ENCODE measurements at regions not wholly inside any gene's neighbourhood (a gene's known extent, or its start where the extent isn't known, plus 50 kb on each side); places are given as distances from the start of the nearest gene placed in this dataset.

DNA sequence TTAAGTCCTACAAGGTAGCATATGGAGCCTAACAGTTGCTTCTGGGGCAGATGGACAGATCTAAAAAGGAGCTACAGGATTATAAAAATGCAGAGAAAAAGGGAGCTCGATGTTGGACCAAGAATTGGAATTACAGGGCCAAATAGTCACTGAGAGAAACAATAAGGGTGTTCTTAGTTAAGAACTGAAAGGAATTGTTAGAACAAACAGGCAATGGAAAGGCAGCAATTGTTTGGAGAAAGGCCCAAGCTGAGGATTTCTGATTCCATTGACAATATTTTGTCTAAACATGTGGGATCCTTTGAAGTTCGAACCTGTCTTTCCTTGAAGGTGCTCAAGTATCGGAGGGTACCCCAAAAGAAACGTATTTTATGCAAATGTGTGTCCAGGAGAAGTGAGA is 513.6 kb upstream of the CDH8 start:
- DNase-seq (ENCODE audit: low read depth): no peak

DNA sequence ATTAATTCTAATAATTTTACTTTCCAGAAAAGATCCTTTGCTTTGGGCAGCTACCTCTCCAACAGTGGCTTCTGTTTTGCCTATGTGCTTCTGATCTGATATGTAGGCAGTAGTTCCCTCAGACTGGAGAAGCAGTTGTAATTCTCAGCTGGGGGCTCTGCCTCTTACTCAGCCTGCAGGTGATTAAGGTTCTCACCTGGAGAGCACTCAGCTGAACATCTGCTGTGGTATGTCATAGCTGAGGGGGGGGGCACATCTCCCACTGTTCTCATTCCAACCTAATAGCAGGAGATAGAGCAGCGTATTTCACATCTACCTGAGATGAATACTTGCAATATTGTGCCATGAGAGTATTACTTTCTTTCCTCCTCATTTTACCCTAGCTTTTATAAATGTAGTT is 511.9 kb upstream of the CDH8 start:
- no peak for DNase-seq (ENCODE audit: low read depth)

DNA sequence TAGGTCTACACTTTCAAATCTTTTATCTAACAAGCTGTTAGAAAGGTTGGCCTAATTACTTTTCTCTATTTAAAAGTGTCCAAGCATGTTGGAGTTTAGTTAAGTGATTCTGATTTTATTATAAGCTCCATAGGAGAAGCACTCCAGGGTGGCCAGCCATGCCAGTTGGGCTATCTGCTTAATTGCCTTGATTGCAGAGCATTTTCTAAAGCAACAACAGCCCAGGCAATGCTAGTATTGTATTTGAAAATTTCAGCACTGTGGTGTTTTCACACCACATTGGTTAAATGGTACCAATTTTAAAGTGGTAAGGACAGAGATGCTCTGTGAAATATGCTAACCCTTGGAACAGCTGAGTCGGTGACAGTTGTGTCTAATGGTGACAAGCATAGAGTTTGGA is 510.5 kb upstream of the CDH8 start:
- no peak for DNase-seq (ENCODE audit: low read depth)

GRCh38 chr16:62545039-62545438 is 508.8 kb upstream of the CDH8 start:
- DNase-seq (ENCODE audit: low read depth): no peak

- DNase-seq (ENCODE audit: low read depth): no peak
Measured at GRCh38 chr16:62543516-62543915, 507.3 kb upstream of the CDH8 start.

GRCh38 chr16:62539657-62540056 is 503.4 kb upstream of the CDH8 start:
- no peak for DNase-seq (ENCODE audit: low read depth)

DNA sequence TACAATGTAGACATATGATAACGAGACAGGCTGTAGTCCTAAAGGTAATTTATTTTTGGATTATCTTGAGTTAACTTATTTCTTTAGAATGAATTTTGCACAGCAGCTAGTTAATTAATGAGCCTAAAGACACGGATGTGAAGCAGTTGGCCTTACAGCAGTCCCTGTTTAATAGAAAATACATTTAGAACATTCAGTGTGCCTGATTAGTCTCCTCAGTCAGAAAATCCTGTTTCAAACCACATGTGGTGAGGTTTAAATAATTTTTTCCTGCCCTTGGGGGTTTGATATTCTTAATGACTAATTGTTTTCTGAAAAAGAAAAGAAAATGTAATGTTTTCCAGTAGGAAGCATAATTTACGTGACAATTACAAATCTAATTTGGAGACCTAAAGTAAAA is 494.2 kb upstream of the CDH8 start:
- no peak for DNase-seq (ENCODE audit: low read depth)

DNA sequence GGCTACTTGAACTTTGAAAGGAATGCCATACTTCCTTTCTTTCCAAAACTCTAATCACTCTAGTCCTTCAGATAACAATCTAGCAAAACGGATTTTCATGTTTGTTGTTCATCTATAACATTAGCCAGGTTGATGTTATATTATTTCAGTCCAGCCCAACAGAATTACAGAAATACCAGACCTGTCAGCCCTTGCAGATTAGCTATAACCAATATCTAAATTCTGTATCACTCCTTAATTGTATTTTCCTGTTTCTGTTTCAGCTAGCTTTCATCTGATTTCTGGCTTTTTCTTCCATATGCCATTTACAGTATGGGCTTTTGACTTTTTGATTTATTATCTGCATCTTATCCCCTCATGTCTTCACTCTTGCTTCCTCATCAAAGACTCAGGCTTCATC is 479.8 kb upstream of the CDH8 start:
- no peak for DNase-seq (ENCODE audit: low read depth)

DNA sequence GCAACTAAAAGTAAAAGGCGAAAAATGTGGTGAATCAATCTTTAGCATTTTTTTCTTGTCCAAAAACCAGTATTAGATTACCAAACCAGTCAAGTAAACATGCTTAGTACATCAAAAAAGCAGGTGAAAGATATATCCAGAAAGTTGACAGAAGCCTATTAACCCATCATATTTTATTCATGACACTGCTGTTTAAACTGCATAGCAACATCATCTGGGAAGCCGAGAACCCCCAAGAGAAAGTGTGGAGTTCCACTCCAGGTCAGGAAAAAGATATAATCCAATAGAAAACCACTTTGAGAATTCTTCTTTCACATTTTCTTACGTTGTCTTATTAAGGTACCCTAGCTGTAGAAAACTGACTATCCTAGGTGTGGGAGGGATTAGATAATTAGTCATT is 466.8 kb upstream of the CDH8 start:
- no peak for DNase-seq (ENCODE audit: low read depth)

- DNase-seq (ENCODE audit: low read depth): no peak
Measured at GRCh38 chr16:62478903-62479458, 442.7 kb upstream of the CDH8 start.

- DNase-seq (ENCODE audit: low read depth): no peak
Measured at GRCh38 chr16:62477796-62478195, 441.6 kb upstream of the CDH8 start.

- no peak for DNase-seq (ENCODE audit: low read depth)
Measured at GRCh38 chr16:62475573-62475972, 439.3 kb upstream of the CDH8 start.

DNA sequence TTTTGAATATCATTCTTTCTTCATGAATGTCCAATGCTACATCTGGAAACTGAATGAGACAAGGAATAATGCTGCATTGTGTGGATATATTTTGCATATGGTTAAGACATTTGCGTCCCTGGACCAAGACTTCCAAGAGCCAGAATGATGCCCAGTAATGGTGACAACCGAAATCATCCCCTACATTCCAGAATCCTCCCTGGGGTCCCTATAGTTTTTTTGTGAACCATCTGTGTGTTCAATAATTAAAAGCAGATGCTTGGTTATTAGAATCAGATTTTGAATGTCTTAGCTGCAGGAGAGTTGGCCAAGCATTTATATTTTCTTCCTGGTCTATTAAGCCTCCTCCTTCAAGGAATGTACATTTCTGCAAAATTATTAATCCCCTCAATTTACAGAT is 426.7 kb upstream of the CDH8 start:
- no peak for DNase-seq (ENCODE audit: low read depth)

DNA sequence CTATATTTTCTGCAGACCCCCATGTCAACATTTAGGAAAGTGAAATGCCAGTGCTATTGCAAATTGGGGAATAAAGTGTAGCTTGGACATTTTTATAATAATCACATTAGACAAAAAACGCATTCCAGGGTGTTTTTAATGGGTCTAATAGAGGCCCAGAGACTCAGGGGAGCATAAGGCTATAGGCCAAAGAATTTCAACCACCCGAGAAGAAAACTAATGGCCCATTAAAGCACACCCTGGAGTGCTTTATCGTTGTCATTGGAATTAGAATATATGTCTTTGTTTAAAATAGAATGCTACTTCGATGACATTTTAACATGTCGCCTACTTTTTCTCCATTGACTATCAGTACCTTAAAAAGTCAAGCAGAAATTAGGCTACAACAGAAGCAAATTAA is 414.1 kb upstream of the CDH8 start:
- DNase-seq (ENCODE audit: low read depth): no peak

- DNase-seq (ENCODE audit: low read depth): no peak
Measured at GRCh38 chr16:62445909-62446308, 409.7 kb upstream of the CDH8 start.

GRCh38 chr16:62424206-62424605 is 388.0 kb upstream of the CDH8 start:
- DNase-seq (ENCODE audit: low read depth): no peak

GRCh38 chr16:62408760-62409159 is 372.5 kb upstream of the CDH8 start:
- no peak for DNase-seq (ENCODE audit: low read depth)

GRCh38 chr16:62406387-62406786 is 370.1 kb upstream of the CDH8 start:
- no peak for DNase-seq (ENCODE audit: low read depth)

- DNase-seq (ENCODE audit: low read depth): no peak
Measured at GRCh38 chr16:62404842-62405611, 368.8 kb upstream of the CDH8 start.

- no peak for DNase-seq (ENCODE audit: low read depth)
Measured at GRCh38 chr16:62392698-62393097, 356.5 kb upstream of the CDH8 start.

DNA sequence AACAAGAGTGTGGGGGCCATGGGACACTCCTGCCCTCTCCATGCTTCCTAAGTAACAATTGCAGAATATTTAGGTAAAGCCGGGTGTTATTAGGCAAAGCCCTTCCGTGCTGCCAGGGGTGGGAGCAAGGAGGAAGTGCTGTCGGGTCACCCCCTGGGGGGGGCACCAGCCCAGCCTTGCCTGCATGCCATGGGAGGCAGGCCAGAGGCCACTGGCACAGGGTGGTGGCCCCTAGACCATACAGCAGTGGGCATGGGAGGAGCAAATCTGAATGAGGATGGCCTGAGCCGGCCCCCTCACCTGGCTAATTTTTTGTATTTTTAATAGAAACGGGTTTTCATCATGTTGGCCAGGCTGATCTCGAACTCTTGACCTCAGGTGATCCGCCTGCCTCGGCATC is 355.7 kb upstream of the CDH8 start:
- no peak for DNase-seq (ENCODE audit: low read depth)

- DNase-seq (ENCODE audit: low read depth): no peak
Measured at GRCh38 chr16:62391134-62391533, 354.9 kb upstream of the CDH8 start.

- no peak for DNase-seq (ENCODE audit: low read depth)
Measured at GRCh38 chr16:62390214-62390613, 354.0 kb upstream of the CDH8 start.

DNA sequence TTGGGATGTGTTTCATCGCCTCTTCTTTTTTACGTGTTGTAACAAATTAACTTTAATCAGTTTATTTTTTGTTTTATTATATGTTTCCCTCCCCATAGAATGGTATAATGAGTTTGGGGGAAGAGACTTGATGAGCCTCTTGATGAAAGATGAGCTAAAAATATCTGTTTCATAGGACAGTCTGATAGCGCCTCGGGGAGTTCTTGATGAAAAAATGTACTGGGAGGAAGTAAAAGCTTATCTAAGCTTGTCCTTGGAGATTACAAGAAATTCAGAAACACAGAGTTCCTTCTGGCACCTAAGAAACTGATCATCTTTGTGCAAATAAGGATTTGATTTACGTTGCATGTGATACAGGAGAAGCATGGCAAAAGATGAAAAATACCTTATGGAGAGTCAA is 350.2 kb upstream of the CDH8 start:
- no peak for DNase-seq (ENCODE audit: low read depth)
